B cell (primary cell): ENCODE measurements at regions not wholly inside any gene's neighbourhood (a gene's known extent, or its start where the extent isn't known, plus 50 kb on each side); places are given as distances from the start of the nearest gene placed in this dataset.

Experiments used
- ATAC-seq: fragments of 200-7000 bp; cut with Tn5 transposase; one replicate; pipeline ENCODE4 v1.10.0; 2021; ENCODE audit warnings: low read depth, mild to moderate bottlenecking, moderate number of reproducible peaks, moderate library complexity
- CTCF ChIA-PET: fragments of 350-600 bp; sonication (Branson Sonifier 250); formaldehyde crosslinking; loops from one replicate; lab custom pipeline; 2021; ENCODE audit warnings: antibody characterized with exemption, inconsistent platforms; lab: Charles Lee
- POLR2A ChIA-PET: fragments of 350-600 bp; sonication (Branson Sonifier 250); formaldehyde crosslinking; loops from one replicate; lab custom pipeline; 2021; ENCODE audit warnings: antibody characterized with exemption; lab: Charles Lee
- DNase-seq: peaks from one replicate; pipeline ENCODE4 v3.0.0; 2013
- H2AFZ ChIP-seq: 2 replicates; pipeline ENCODE4 v1.6.1; 2012; ENCODE audit warnings: mild to moderate bottlenecking, low read depth, low read length; ENCODE audit not compliant: insufficient read depth, poor library complexity, severe bottlenecking
- H3K27ac ChIP-seq, 2 donors: 1 replicate in 1 of 2; 2 replicates in 1 of 2; pipeline ENCODE4 v1.5.1; 2012 to 2013; ENCODE audit warnings: low read length in 2 of 2, mild to moderate bottlenecking in 2 of 2, moderate library complexity in 1 of 2
- H3K27me3 ChIP-seq, 4 experiments: fragments of 200-600 bp in 1 of 4; sonication (generic) in 1 of 4; replicated peaks in 1 of 4; 1 replicate in 2 of 4; 2 replicates in 2 of 4; pipeline versions ENCODE4 v1.6.1 to v1.7.0; 2013 to 2016; ENCODE audit warnings: low read length in 3 of 4, mild to moderate bottlenecking in 2 of 4, mixed read lengths in 1 of 4, moderate library complexity in 1 of 4; ENCODE audit not compliant: insufficient read depth in 4 of 4, control insufficient read depth in 3 of 4; ENCODE audit errors: control extremely low read depth in 1 of 4
- H3K36me3 ChIP-seq, 2 experiments: replicated peaks in 1 of 2; 1 replicate in 1 of 2; 2 replicates in 1 of 2; pipeline versions ENCODE4 v1.6.1 to v1.7.1; 2013; ENCODE audit warnings: low read length in 1 of 2; ENCODE audit not compliant: insufficient read depth in 2 of 2, control insufficient read depth in 1 of 2; ENCODE audit errors: control extremely low read depth in 1 of 2, extremely low read depth in 1 of 2
- H3K4me1 ChIP-seq, 2 donors: fragments of 200-600 bp in 1 of 2; sonication (generic) in 1 of 2; 1 replicate in 1 of 2; 2 replicates in 1 of 2; pipeline versions ENCODE4 v1.5.1 to v1.6.1; 2013 to 2017; ENCODE audit warnings: low read length in 2 of 2; ENCODE audit not compliant: control insufficient read depth in 2 of 2, insufficient read depth in 2 of 2
- H3K4me2 ChIP-seq: replicated peaks from 2 replicates; pipeline ENCODE3; 2012; ENCODE audit warnings: mild to moderate bottlenecking, low read depth, low read length; ENCODE audit not compliant: poor library complexity, severe bottlenecking
- H3K4me3 ChIP-seq, 5 experiments: fragments of 200-600 bp in 1 of 5; sonication (generic) in 1 of 5; 1 replicate in 3 of 5; 2 replicates in 2 of 5; pipeline versions ENCODE4 v1.5.1 to v1.7.0; 2011 to 2016; ENCODE audit warnings: low read length in 4 of 5, mild to moderate bottlenecking in 4 of 5, low read depth in 2 of 5, control low read depth in 1 of 5, moderate library complexity in 1 of 5; ENCODE audit not compliant: insufficient read depth in 1 of 5; ENCODE audit errors: control extremely low read depth in 1 of 5, extremely low read depth in 1 of 5
- H3K79me2 ChIP-seq: fragments of 200-600 bp; sonication (generic); one replicate; pipeline ENCODE4 v1.6.0; 2016; ENCODE audit warnings: low read length; ENCODE audit not compliant: control insufficient read depth, insufficient read depth
- H3K9ac ChIP-seq: fragments of 200-600 bp; sonication (generic); 2 replicates; pipeline ENCODE4 v1.6.1; 2017; ENCODE audit warnings: mild to moderate bottlenecking, low read length, moderate library complexity
- H3K9me3 ChIP-seq, 3 donors: one replicate each; pipeline versions ENCODE4 v1.6.1 to v1.7.1; 2013; ENCODE audit warnings: low read length in 2 of 3; ENCODE audit not compliant: control insufficient read depth in 2 of 3, insufficient read depth in 1 of 3; ENCODE audit errors: control extremely low read depth in 1 of 3
- H4K20me1 ChIP-seq: 2 replicates; pipeline ENCODE4 v1.6.0; 2012; ENCODE audit warnings: mild to moderate bottlenecking, low read length; ENCODE audit not compliant: insufficient read depth, control insufficient read depth, poor library complexity, severe bottlenecking
- H3K27ac Mint-ChIP-seq: one replicate; pipeline ENCODE4 v1.8.0; 2021; ENCODE audit warnings: mixed read lengths
- H3K27me3 Mint-ChIP-seq: one replicate; pipeline ENCODE4 v1.8.0; 2021; ENCODE audit warnings: mixed read lengths
- H3K4me1 Mint-ChIP-seq: one replicate; pipeline ENCODE4 v1.8.0; 2021; ENCODE audit warnings: mixed read lengths
- H3K4me3 Mint-ChIP-seq: one replicate; pipeline ENCODE4 v1.8.0; 2021; ENCODE audit warnings: mixed read lengths
- H3K9me3 Mint-ChIP-seq: one replicate; pipeline ENCODE4 v1.8.0; 2022; ENCODE audit warnings: mixed read lengths; ENCODE audit not compliant: insufficient read depth
- CTCF ChIP-seq: fragments of 200-600 bp; IDR thresholded peaks from one replicate; pipeline ENCODE4 v1.8.0; 2022; ENCODE audit warnings: antibody characterized with exemption, mild to moderate bottlenecking
- EZH2 ChIP-seq: IDR thresholded peaks from 2 replicates; pipeline ENCODE4 v1.6.1; 2012; ENCODE audit warnings: borderline replicate concordance, low read depth, mild to moderate bottlenecking, moderate library complexity, low read length; ENCODE audit not compliant: insufficient read depth, poor library complexity, severe bottlenecking
- WGBS: methylation state at CpG from one replicate; pipeline ENCODE4 v1.1.5; 2013; ENCODE audit warnings: missing lambda C conversion rate; ENCODE audit not compliant: insufficient coverage; 5-methylcytosine and 5-hydroxymethylcytosine counted together
- intact Hi-C: fragments of 100-400 bp; cut with micrococcal nuclease; formaldehyde crosslinking; loops from one replicate; pipeline ENCODE4 v1.10.0; 2022

DNA sequence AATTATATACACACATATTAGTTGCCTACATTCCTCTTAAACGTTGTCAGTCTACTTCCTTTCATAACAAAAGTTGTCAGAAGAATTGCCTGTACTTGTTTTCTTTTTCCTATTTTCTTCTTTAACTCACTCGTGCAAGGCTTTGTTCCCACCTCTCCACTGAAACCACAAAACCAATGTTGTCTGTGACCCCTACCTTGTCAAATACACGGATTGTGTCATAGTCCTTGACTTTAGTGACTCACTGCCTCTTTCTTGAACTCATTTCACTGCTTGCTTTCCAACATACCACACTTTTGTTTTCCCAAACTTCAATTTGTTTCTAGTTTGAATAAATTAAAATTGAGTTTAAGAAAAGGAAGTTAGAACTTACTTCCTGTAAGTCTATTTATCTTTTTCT, 283.9 kb upstream of the AGA start:
- no peak for ATAC-seq
- no peak overlapping the region for H2AFZ ChIP-seq

More for the DNA sequence above, 283.9 kb upstream of the AGA start:
- no peaks in the 10 kb centered on the region for H3K27me3 Mint-ChIP-seq
- ChIA-PET POLR2A (no interaction called here), CTCF (interaction anchor here (0.6 kb wide), 1 partner anchor 1454 kb away, joined by 3 read pairs; no protein-coding TSS in a partner anchor)
- peaks cover 4% of the 10 kb centered on the region for H3K9me3 Mint-ChIP-seq
- H3K27ac ChIP-seq, result no peak overlapping the region
- no peaks in the 10 kb centered on the region for H4K20me1 ChIP-seq
- no peak overlapping the region for H3K4me3 ChIP-seq
- DNase-seq, result no peak
- H3K79me2 ChIP-seq, result no peaks in the 10 kb centered on the region
- TF ChIP-seq CTCF, result no peak
- TF ChIP-seq EZH2, result no peak
- no peaks in the 10 kb centered on the region for H3K4me1 Mint-ChIP-seq
- H3K9me3 ChIP-seq, result peaks cover 0 to 8% (median 0%) of the 10 kb centered on the region in 3 donors
- no peak overlapping the region for H3K4me2 ChIP-seq
- no peaks in the 10 kb centered on the region for H3K4me1 ChIP-seq
- H3K27me3 ChIP-seq, result no peaks in the 10 kb centered on the region
- H3K36me3 ChIP-seq, result no peaks in the 10 kb centered on the region
- H3K27ac Mint-ChIP-seq, result no peak overlapping the region
- intact Hi-C loops, result no loop called here
- no peak overlapping the region for H3K4me3 Mint-ChIP-seq
- H3K9ac ChIP-seq, result no peak overlapping the region
- WGBS, result 7% methylated on average over 3 of the region's 3 CpGs
